H9 (cell line): ENCODE measurements at regions not wholly inside any gene's neighbourhood (a gene's known extent, or its start where the extent isn't known, plus 50 kb on each side); places are given as distances from the start of the nearest gene placed in this dataset.

Source experiments
- DNase-seq: peaks from one replicate; pipeline ENCODE4 v3.0.0-alpha.2; 2017
- H2AFZ ChIP-seq: one replicate; pipeline ENCODE4 v1.6.1; 2013; ENCODE audit warnings: mild to moderate bottlenecking, low read length, control low read depth, moderate library complexity
- H2AK5ac ChIP-seq: 2 replicates; pipeline ENCODE4 v1.6.1; 2013; ENCODE audit warnings: low read length, control low read depth, mixed read lengths; ENCODE audit not compliant: insufficient read length
- H2BK120ac ChIP-seq: one replicate; pipeline ENCODE4 v1.6.1; 2013; ENCODE audit warnings: low read depth, mild to moderate bottlenecking, low read length, control low read depth, inconsistent platforms; ENCODE audit not compliant: poor library complexity, severe bottlenecking
- H2BK12ac ChIP-seq: 2 replicates; pipeline ENCODE4 v1.6.1; 2013; ENCODE audit warnings: low read length, control low read depth, mixed read lengths, low read depth; ENCODE audit not compliant: insufficient read length
- H2BK15ac ChIP-seq: 2 replicates; pipeline ENCODE4 v1.6.1; 2013; ENCODE audit warnings: low read depth, low read length, control low read depth
- H2BK20ac ChIP-seq: one replicate; pipeline ENCODE4 v1.6.1; 2013; ENCODE audit warnings: low read depth, mild to moderate bottlenecking, low read length, control low read depth, inconsistent platforms; ENCODE audit not compliant: poor library complexity, severe bottlenecking
- H2BK5ac ChIP-seq: 2 replicates; pipeline ENCODE4 v1.6.1; 2013; ENCODE audit warnings: low read length, control low read depth, mixed read lengths; ENCODE audit not compliant: insufficient read length
- H3K14ac ChIP-seq: 2 replicates; pipeline ENCODE4 v1.6.1; 2013; ENCODE audit warnings: low read length, control low read depth; ENCODE audit not compliant: insufficient read depth
- H3K18ac ChIP-seq: 2 replicates; pipeline ENCODE4 v1.6.1; 2013; ENCODE audit warnings: low read depth, mild to moderate bottlenecking, mixed read lengths, low read length, control low read depth; ENCODE audit not compliant: insufficient read length
- H3K23ac ChIP-seq: 2 replicates; pipeline ENCODE4 v1.6.1; 2013; ENCODE audit warnings: low read length, control low read depth, mixed read lengths, low read depth; ENCODE audit not compliant: insufficient read length
- H3K23me2 ChIP-seq: 2 replicates; pipeline ENCODE4 v1.6.1; 2013; ENCODE audit warnings: low read depth, mild to moderate bottlenecking, mixed read lengths, low read length, control low read depth; ENCODE audit not compliant: insufficient read length, poor library complexity, severe bottlenecking
- H3K27ac ChIP-seq: 2 replicates; pipeline ENCODE4 v1.5.1; 2013; ENCODE audit warnings: low read length, control low read depth, mixed read lengths, low read depth; ENCODE audit not compliant: insufficient read length
- H3K27me3 ChIP-seq: 2 replicates; pipeline ENCODE4 v1.6.1; 2013; ENCODE audit warnings: low read length, control low read depth, inconsistent platforms; ENCODE audit not compliant: insufficient read depth
- H3K4ac ChIP-seq: 2 replicates; pipeline ENCODE4 v1.6.1; 2013; ENCODE audit warnings: low read depth, mild to moderate bottlenecking, control low read depth, inconsistent platforms, low read length, moderate library complexity
- H3K4me1 ChIP-seq: 2 replicates; pipeline ENCODE4 v1.6.1; 2013; ENCODE audit warnings: low read length, control low read depth, inconsistent platforms; ENCODE audit not compliant: insufficient read depth
- H3K4me2 ChIP-seq: 2 replicates; pipeline ENCODE4 v1.6.1; 2013; ENCODE audit warnings: low read length, control low read depth, mixed read lengths; ENCODE audit not compliant: insufficient read length, insufficient read depth
- H3K56ac ChIP-seq: 2 replicates; pipeline ENCODE4 v1.6.1; 2013; ENCODE audit warnings: low read depth, mild to moderate bottlenecking, mixed read lengths, low read length, control low read depth; ENCODE audit not compliant: insufficient read length
- H3K79me1 ChIP-seq: 2 replicates; pipeline ENCODE4 v1.6.1; 2013; ENCODE audit warnings: low read depth, mild to moderate bottlenecking, moderate library complexity, low read length, control low read depth, inconsistent platforms; ENCODE audit not compliant: insufficient read depth, poor library complexity, severe bottlenecking
- H3K79me2 ChIP-seq: 2 replicates; pipeline ENCODE4 v1.6.1; 2013; ENCODE audit warnings: low read length, control low read depth, inconsistent platforms; ENCODE audit not compliant: insufficient read depth
- H3K9ac ChIP-seq: 2 replicates; pipeline ENCODE4 v1.6.1; 2013; ENCODE audit warnings: low read length, control low read depth, mixed read lengths; ENCODE audit not compliant: insufficient read length; ENCODE audit errors: extremely low read depth
- H3K9me3 ChIP-seq: one replicate; pipeline ENCODE4 v1.6.1; 2013; ENCODE audit warnings: low read depth, low read length, inconsistent platforms; ENCODE audit not compliant: control insufficient read depth
- H3T11ph ChIP-seq: one replicate; pipeline ENCODE4 v1.6.1; 2013; ENCODE audit warnings: mild to moderate bottlenecking, low read length, control low read depth, inconsistent platforms
- H4K20me1 ChIP-seq: one replicate; pipeline ENCODE4 v1.6.1; 2013; ENCODE audit not compliant: control insufficient read depth, insufficient read length, insufficient read depth
- H4K5ac ChIP-seq: 2 replicates; pipeline ENCODE4 v1.6.1; 2013; ENCODE audit warnings: low read depth, mild to moderate bottlenecking, mixed read lengths, low read length, control low read depth; ENCODE audit not compliant: insufficient read length
- H4K8ac ChIP-seq: replicated peaks from 2 replicates; pipeline ENCODE4 v1.6.1; 2013; ENCODE audit warnings: low read length, control low read depth, mixed read lengths, low read depth; ENCODE audit not compliant: insufficient read length
- H4K91ac ChIP-seq: 2 replicates; pipeline ENCODE4 v1.6.1; 2013; ENCODE audit warnings: low read depth, mild to moderate bottlenecking, moderate library complexity, mixed read lengths, low read length, control low read depth; ENCODE audit not compliant: insufficient read length
- H3K27ac Mint-ChIP-seq, 3 experiments: 2 replicates in 2 of 3; 3 replicates in 1 of 3; pipeline ENCODE4 v1.8.0; 2020 to 2021; ENCODE audit warnings: mixed read lengths in 3 of 3, mild to moderate bottlenecking in 1 of 3, moderate library complexity in 1 of 3
- H3K27me3 Mint-ChIP-seq: 2 replicates; pipeline ENCODE4 v1.8.0; 2021; ENCODE audit warnings: low read depth, mild to moderate bottlenecking, moderate library complexity, mixed read lengths
- H3K36me3 Mint-ChIP-seq, 3 experiments: 2 replicates in 2 of 3; 3 replicates in 1 of 3; pipeline ENCODE4 v1.8.0; 2020 to 2021; ENCODE audit warnings: low read depth in 3 of 3, mixed read lengths in 3 of 3; ENCODE audit not compliant: insufficient read depth in 1 of 3
- H3K4me1 Mint-ChIP-seq, 2 experiments: 2 replicates each; pipeline ENCODE4 v1.8.0; 2020; ENCODE audit warnings: mixed read lengths in 2 of 2
- H3K4me3 Mint-ChIP-seq, 2 experiments: 2 replicates in 1 of 2; 3 replicates in 1 of 2; pipeline ENCODE4 v1.8.0; 2020 to 2021; ENCODE audit warnings: mild to moderate bottlenecking in 2 of 2, mixed read lengths in 2 of 2, moderate library complexity in 1 of 2
- H3K9me3 Mint-ChIP-seq, 2 experiments: 2 replicates in 1 of 2; 3 replicates in 1 of 2; pipeline ENCODE4 v1.8.0; 2020; ENCODE audit warnings: mild to moderate bottlenecking in 2 of 2, mixed read lengths in 2 of 2, moderate library complexity in 1 of 2
- WGBS: extraction: QIAGEN DNeasy Blood & Tissue Kit; methylation state at CpG from one replicate; pipeline ENCODE4 v1.1.7; 2013; ENCODE audit warnings: missing lambda C conversion rate, low lambda C conversion rate, mixed read lengths; ENCODE audit not compliant: insufficient read length; ENCODE audit errors: extremely low coverage; 5-methylcytosine and 5-hydroxymethylcytosine counted together
- TF ChIP-seq, protein P1 (sequence below): fragments of 200-600 bp; sonication (generic); conservative IDR thresholded peaks from 3 replicates; pipeline ENCODE4 v1.8.0; 2021; ENCODE audit warnings: antibody characterized with exemption, mild to moderate bottlenecking

DNA sequence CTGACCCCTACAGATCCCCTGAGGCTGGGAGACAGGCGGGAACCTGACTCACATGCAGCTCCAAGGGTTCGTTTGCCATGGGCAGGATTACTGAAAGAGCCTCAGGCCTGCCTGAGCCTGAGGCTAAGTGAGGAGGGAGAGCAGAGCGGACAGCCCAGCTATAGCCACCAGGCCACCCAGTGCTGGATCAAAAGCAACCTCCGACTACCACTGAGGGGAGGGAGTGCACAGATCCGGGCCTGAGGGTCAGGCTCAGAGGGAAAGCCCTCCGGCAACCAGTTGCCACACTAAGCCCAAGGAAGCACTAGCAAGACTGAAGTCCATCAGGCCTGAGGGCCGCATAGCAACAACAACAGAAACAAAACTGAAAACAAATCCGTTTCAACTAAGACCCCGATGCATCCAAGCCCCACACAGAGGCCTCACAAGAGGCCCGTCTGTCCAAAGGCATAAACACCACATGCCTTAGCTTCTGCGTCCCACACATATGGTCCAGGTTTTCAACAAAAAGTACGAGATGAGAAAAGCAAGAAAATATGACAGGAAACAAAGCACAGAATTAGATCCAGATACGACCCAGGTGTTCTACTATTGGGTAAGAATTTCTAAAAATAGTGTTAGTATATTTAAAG, 92.5 kb upstream of the VIPR2 start:
- peaks cover 0 to 94% of the 10 kb centered on the region in 2 experiments; a peak in 2 of 5 replicates for H3K9me3 Mint-ChIP-seq
- WGBS: no CpG with 5 or more reads among the region's 13 CpGs

More for the DNA sequence above, 92.5 kb upstream of the VIPR2 start:
- Histone ChIP-seq H3K56ac (no peak overlapping the region), H2BK12ac (no peak overlapping the region), H3K23me2 (no peaks in the 10 kb centered on the region), H3T11ph (no peak overlapping the region), H3K9me3 (no peaks in the 10 kb centered on the region), H3K23ac (no peak overlapping the region), H3K79me1 (no peaks in the 10 kb centered on the region), H2AK5ac (no peak overlapping the region), H2BK20ac (no peak overlapping the region), H3K27ac (no peak overlapping the region), H3K4me2 (no peak overlapping the region), H3K27me3 (no peaks in the 10 kb centered on the region), H3K4ac (no peak overlapping the region), H2BK5ac (no peak overlapping the region), H2AFZ (no peak overlapping the region), H4K5ac (no peak overlapping the region), H4K8ac (no peak overlapping the region), H4K20me1 (no peaks in the 10 kb centered on the region), H4K91ac (no peak overlapping the region), H3K79me2 (no peaks in the 10 kb centered on the region), H3K9ac (no peak overlapping the region), H2BK120ac (no peak overlapping the region), H3K14ac (no peak overlapping the region), H3K4me1 (no peaks in the 10 kb centered on the region), H3K18ac (no peak overlapping the region), H2BK15ac (no peak overlapping the region)
- peaks cover 0 to 30% (median 11%) of the 10 kb centered on the region in 3 experiments; a peak in 4 of 7 replicates for H3K36me3 Mint-ChIP-seq
- no peak overlapping the region for H3K4me3 Mint-ChIP-seq
- no peak for DNase-seq
- TF ChIP-seq, protein P1, sequence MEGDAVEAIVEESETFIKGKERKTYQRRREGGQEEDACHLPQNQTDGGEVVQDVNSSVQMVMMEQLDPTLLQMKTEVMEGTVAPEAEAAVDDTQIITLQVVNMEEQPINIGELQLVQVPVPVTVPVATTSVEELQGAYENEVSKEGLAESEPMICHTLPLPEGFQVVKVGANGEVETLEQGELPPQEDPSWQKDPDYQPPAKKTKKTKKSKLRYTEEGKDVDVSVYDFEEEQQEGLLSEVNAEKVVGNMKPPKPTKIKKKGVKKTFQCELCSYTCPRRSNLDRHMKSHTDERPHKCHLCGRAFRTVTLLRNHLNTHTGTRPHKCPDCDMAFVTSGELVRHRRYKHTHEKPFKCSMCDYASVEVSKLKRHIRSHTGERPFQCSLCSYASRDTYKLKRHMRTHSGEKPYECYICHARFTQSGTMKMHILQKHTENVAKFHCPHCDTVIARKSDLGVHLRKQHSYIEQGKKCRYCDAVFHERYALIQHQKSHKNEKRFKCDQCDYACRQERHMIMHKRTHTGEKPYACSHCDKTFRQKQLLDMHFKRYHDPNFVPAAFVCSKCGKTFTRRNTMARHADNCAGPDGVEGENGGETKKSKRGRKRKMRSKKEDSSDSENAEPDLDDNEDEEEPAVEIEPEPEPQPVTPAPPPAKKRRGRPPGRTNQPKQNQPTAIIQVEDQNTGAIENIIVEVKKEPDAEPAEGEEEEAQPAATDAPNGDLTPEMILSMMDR: no peak
- no peaks in the 10 kb centered on the region for H3K4me1 Mint-ChIP-seq
- no peaks in the 10 kb centered on the region; the same call in none of the 2 replicates for H3K27me3 Mint-ChIP-seq
- no peak overlapping the region; a peak in 1 of 7 replicates for H3K27ac Mint-ChIP-seq
